Heart left ventricle (tissue), 16 donors: ENCODE measurements at regions not wholly inside any gene's neighbourhood (a gene's known extent, or its start where the extent isn't known, plus 50 kb on each side); places are given as distances from the start of the nearest gene placed in this dataset.

ENCODE experiments used
- ATAC-seq, 4 donors: fragments of 200-7000 bp; cut with Tn5 transposase; one replicate each; pipeline ENCODE4 v1.9.1; 2020 to 2022; ENCODE audit warnings: moderate library complexity in 4 of 4, mild to moderate bottlenecking in 3 of 4, moderate number of reproducible peaks in 1 of 4
- DNase-seq, 5 donors: peaks; one replicate each; pipeline ENCODE4 v3.0.0-alpha.2; 2020
- H3K27ac ChIP-seq, 12 donors: fragments of 200-600 bp; sonication (generic) in 4 of 12; one replicate each; pipeline versions ENCODE4 v1.5.0 to v1.8.0; 2016 to 2022; ENCODE audit warnings: mild to moderate bottlenecking in 2 of 12
- H3K27me3 ChIP-seq, 9 donors: fragments of 200-600 bp; sonication (generic) in 2 of 9; one replicate each; pipeline versions ENCODE4 v1.5.1 to v1.8.0; 2016 to 2022; ENCODE audit warnings: mild to moderate bottlenecking in 3 of 9
- H3K36me3 ChIP-seq, 9 donors: fragments of 200-600 bp; sonication (generic) in 2 of 9; one replicate each; pipeline versions ENCODE4 v1.5.0 to v1.8.0; 2018 to 2022; ENCODE audit warnings: mild to moderate bottlenecking in 2 of 9
- H3K4me1 ChIP-seq, 12 donors: fragments of 200-600 bp; sonication (generic) in 4 of 12; one replicate each; pipeline versions ENCODE4 v1.5.0 to v1.8.0; 2016 to 2022; ENCODE audit warnings: mild to moderate bottlenecking in 3 of 12
- H3K4me3 ChIP-seq, 12 donors: fragments of 200-600 bp; sonication (generic) in 4 of 12; one replicate each; pipeline versions ENCODE4 v1.5.0 to v1.8.0; 2017 to 2022; ENCODE audit warnings: mild to moderate bottlenecking in 9 of 12, moderate library complexity in 4 of 12
- H3K9me3 ChIP-seq, 12 donors: fragments of 200-600 bp; sonication (generic) in 4 of 12; one replicate each; pipeline versions ENCODE4 v1.5.0 to v1.8.0; 2016 to 2022; ENCODE audit warnings: mild to moderate bottlenecking in 1 of 12
- POLR2A ChIP-seq, 2 donors: fragments of 450-650 bp; IDR thresholded peaks; one replicate each; pipeline ENCODE4 v1.6.1; 2017; ENCODE audit warnings: antibody characterized with exemption in 2 of 2, mild to moderate bottlenecking in 2 of 2, moderate library complexity in 2 of 2
- WGBS, 4 donors: extraction: QIAGEN DNeasy Blood & Tissue Kit in 2 of 4; methylation state at CpG; one replicate each; pipeline versions ENCODE4 v1.1.5 to v1.1.7; 2013 to 2018; 5-methylcytosine and 5-hydroxymethylcytosine counted together
- intact Hi-C, 10 donors: fragments of 100-400 bp; cut with DNase I; formaldehyde crosslinking; loops; one replicate each; pipeline versions ENCODE4 v1.11.1 to v1.14.2; 2022
- TF ChIP-seq, protein P1 (sequence below), 12 donors: fragments of 200-600 bp; sonication (generic) in 4 of 12; IDR thresholded peaks; one replicate each; pipeline versions ENCODE4 v1.5.0 to v1.8.0; 2018 to 2022; ENCODE audit warnings: antibody characterized with exemption in 12 of 12, mild to moderate bottlenecking in 5 of 12
- donor health status: ischemic (EF 13 %, LVEDD 7.1; RV severe dilation, severe dysfunction).
- donor health status: healthy with polysubstance abuse.
- donor health status: DM: no; HTN: yes; CAD: no.
- donor health status: DM: no; HTN: no; CAD: no.
- donor health status: ischemic (EF 25% LVEDD 6.9; RV normal size, moderate dysfunction).
- donor health status: ischemic (EF 25% LVEDD 5.7; RV mildly dilated, moderate dysfunction).
- donor health status: healthy.
- donor health status: DM: yes; HTN: yes; CAD: no.
- donor health status: ischemic (EF 35%, LVEDD 5.7; RV mildly dilated, moderate dysfunction).
- donor health status: nonischemic (EF 11% LVEDD 7.7; RV severe dilation, severe dysfunction).
- donor health status: DM: yes; HTN: yes; CAD: no.
- donor health status: PGD.
- donor health status: ischemic (EF 29% LVEDD 5.4; RV normal size, mild dysfunction).
- donor health status: nonischemic (EF 23%, LVEDD 6.1; RV moderate dilation, normal function).

DNA sequence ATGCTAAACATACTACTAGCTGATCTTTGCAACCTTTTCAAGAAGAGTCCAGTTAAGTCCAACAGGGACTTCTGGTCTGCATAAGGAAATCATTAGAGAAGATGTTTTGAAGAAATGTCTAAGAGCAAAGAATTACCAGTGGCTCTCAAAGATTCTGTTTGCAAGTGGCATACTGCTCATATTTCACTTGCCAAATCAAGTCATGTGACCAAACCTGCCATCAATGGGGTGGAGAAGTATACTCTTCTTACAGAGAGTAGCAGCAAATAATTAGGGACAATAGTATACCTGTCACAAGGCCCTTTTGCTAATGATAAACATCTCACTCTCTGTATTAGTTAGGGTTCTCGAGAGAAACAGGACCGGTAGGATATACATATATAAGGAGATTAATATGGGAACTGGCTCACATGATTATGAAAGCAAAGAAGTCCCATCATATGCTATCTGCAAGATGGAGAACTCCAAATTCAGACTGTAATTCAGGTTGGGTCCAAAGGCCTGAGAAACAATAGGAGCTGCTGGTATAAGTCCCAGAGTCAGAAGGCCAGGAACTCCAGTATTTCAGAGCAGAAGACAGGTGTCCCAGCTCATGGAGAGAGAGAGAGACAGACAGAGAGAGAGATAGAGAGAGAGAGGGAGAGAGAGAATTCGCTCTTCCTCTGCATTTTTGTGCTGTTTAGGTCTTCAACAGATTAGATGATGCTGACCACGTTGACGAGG, 111.5 kb downstream of the LCA5 start:
- H3K4me1 ChIP-seq, result peaks cover 0 to 11% (median 5%) of the 10 kb centered on the region in 12 donors
- TF ChIP-seq POLR2A (IDR thresholded peaks at IDR 0.05), result no peak
- TF ChIP-seq, protein P1, sequence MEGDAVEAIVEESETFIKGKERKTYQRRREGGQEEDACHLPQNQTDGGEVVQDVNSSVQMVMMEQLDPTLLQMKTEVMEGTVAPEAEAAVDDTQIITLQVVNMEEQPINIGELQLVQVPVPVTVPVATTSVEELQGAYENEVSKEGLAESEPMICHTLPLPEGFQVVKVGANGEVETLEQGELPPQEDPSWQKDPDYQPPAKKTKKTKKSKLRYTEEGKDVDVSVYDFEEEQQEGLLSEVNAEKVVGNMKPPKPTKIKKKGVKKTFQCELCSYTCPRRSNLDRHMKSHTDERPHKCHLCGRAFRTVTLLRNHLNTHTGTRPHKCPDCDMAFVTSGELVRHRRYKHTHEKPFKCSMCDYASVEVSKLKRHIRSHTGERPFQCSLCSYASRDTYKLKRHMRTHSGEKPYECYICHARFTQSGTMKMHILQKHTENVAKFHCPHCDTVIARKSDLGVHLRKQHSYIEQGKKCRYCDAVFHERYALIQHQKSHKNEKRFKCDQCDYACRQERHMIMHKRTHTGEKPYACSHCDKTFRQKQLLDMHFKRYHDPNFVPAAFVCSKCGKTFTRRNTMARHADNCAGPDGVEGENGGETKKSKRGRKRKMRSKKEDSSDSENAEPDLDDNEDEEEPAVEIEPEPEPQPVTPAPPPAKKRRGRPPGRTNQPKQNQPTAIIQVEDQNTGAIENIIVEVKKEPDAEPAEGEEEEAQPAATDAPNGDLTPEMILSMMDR (IDR thresholded peaks at IDR 0.05), result no peak

DNA sequence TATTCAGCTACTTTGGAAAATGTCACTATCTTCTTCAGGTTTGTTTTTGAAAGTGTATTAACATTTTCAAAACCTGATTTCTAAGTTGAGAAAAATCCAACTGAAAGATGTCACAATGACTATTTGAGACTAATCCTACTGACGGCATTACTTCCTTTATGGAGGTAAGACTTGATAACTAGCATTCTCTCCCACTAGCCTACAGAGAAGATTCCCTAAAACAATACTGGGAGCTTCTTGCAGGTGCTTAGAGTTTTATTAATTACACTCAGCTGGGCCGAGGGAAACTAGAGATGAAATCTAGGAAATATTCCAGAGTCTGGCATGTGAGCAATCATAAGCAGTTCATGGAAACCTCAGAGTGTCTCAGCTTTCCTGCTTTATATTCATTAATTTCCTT, 114.0 kb downstream of the LCA5 start:
- no peak for ATAC-seq
- WGBS, 4 donors, result 56 to 71% (median 61%) methylated on average over 2 of the region's 2 CpGs
- TF ChIP-seq, protein P1 (IDR thresholded peaks at IDR 0.05), result no peak
- TF ChIP-seq POLR2A (IDR thresholded peaks at IDR 0.05), result no peak

More for the DNA sequence above, 111.5 kb downstream of the LCA5 start:
- Histone ChIP-seq H3K9me3 (no peaks in the 10 kb centered on the region), H3K27me3 (no peaks in the 10 kb centered on the region), H3K27ac (no peak overlapping the region), H3K4me3 (no peak overlapping the region), H3K36me3 (no peaks in the 10 kb centered on the region)
- DNase-seq (no peak), ATAC-seq (no peak)
- intact Hi-C loops, result no loop called here
- WGBS, 4 donors, result 69 to 79% (median 74%) methylated on average over 5 of the region's 5 CpGs

DNA sequence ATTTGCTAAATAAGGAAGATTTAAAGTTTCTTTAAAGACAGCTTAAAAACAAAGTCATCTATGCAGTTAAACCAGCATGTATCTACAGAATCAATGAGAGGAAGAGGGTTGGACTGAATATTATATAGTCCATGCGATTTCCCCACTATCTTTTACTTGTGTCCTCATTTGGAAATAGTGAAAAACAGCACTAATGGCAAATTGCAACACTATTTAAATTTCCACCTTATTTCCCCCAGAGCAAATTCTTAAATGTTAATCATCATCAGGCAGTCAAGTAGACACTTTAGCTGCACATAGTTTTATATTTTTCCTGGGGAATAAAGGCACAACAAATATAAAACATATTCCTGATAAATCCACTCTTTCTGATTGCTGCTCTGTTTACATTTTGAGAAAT, 114.6 kb downstream of the LCA5 start:
- no peaks in the 10 kb centered on the region for H3K36me3 ChIP-seq
- H3K4me3 ChIP-seq, result no peak overlapping the region
- 65 to 80% (median 75%) methylated on average over 1 of the region's 1 CpG for WGBS, 4 donors
- no peak for ATAC-seq
- no peak overlapping the region for H3K27ac ChIP-seq
- TF ChIP-seq, protein P1 (IDR thresholded peaks at IDR 0.05), result no peak
- no peak for TF ChIP-seq POLR2A (IDR thresholded peaks at IDR 0.05)
- peaks cover 0 to 11% (median 5%) of the 10 kb centered on the region in 12 donors for H3K4me1 ChIP-seq
- DNase-seq, result no peak
- no peaks in the 10 kb centered on the region for H3K27me3 ChIP-seq
- H3K9me3 ChIP-seq, result no peaks in the 10 kb centered on the region
- intact Hi-C loops, result no loop called here

More for the DNA sequence above, 114.0 kb downstream of the LCA5 start:
- no peak for DNase-seq
- intact Hi-C loops, result no loop called here
- no peak overlapping the region for H3K4me3 ChIP-seq
- H3K36me3 ChIP-seq, result no peaks in the 10 kb centered on the region
- no peaks in the 10 kb centered on the region for H3K27me3 ChIP-seq
- no peak overlapping the region for H3K27ac ChIP-seq
- peaks cover 0 to 11% (median 5%) of the 10 kb centered on the region in 12 donors for H3K4me1 ChIP-seq
- no peaks in the 10 kb centered on the region for H3K9me3 ChIP-seq

DNA sequence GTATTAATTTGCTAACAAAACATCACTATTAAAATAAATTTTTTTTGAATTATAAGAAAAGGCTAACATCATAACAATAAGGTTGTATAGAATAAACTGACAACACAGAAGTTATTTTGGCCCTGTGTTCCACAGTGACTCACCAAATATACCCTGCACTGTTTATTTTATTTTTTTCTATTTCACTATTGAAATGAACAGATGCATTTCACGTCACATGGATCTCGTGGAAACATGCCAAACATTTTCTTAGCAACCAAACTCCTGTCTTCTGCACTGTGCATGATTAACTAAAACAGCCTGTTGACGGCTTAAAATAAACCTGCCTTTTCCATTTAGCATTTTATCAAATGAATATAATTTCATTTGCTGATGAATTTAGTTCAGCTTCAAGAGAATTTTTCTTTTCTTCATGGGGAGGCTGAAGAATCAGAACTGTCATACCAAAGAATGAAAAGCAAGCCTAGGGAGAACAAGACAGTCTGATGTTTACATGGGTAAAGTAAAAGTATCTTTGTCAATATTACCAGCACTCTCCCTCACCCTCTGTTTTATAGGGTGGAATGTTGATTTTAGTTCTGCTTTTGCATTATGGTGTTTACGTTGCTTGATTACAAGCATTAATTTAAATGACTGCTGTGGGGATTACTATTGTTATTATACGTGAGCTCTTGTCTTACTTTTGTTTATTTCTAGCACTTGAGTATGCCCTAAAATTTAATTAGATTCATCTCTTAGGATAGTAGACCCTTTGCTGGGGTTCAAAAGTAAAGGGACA, 115.3 kb downstream of the LCA5 start:
- H3K27me3 ChIP-seq, result no peaks in the 10 kb centered on the region
- H3K4me1 ChIP-seq, result peaks cover 0 to 11% (median 5%) of the 10 kb centered on the region in 12 donors
- ATAC-seq (peak in 3 of 4 donors; percentile 26 to 75 (median 60)), DNase-seq (peak in 3 of 5 donors; percentile 24 to 45 (median 39))
- intact Hi-C loops, result no loop called here
- no peaks in the 10 kb centered on the region for H3K9me3 ChIP-seq
- H3K4me3 ChIP-seq, result no peak overlapping the region
- 27 to 30% (median 28%) methylated on average over 5 of the region's 5 CpGs for WGBS, 4 donors
- no peaks in the 10 kb centered on the region for H3K36me3 ChIP-seq
- no peak for TF ChIP-seq POLR2A (IDR thresholded peaks at IDR 0.05)
- TF ChIP-seq, protein P1 (IDR thresholded peaks at IDR 0.05), result no peak
- no peak overlapping the region for H3K27ac ChIP-seq
